Smooth muscle cell of the brain vasculature (primary cell): ENCODE measurements at regions not wholly inside any gene's neighbourhood (a gene's known extent, or its start where the extent isn't known, plus 50 kb on each side); places are given as distances from the start of the nearest gene placed in this dataset.

Source experiments
- DNase-seq: peaks from one replicate; pipeline ENCODE4 v3.0.0-alpha.2; 2012; ENCODE audit warnings: low read depth, low spot score

- no peak for DNase-seq
These were observed 93.5 kb downstream of the C1orf94 start for GRCh38 chr1:34270181-34270580.

- DNase-seq, result no peak
These were observed 95.4 kb downstream of the C1orf94 start for GRCh38 chr1:34272152-34272551.

GRCh38 chr1:34275150-34275549, 98.4 kb downstream of the C1orf94 start:
- no peak for DNase-seq

- no peak for DNase-seq
These were observed 99.9 kb downstream of the C1orf94 start for GRCh38 chr1:34276606-34277005.

- DNase-seq, result no peak
These were observed 100.4 kb downstream of the C1orf94 start for GRCh38 chr1:34277150-34277549.

GRCh38 chr1:34278211-34278610, 101.5 kb downstream of the C1orf94 start:
- DNase-seq, result no peak

GRCh38 chr1:34279971-34280370, 103.3 kb downstream of the C1orf94 start:
- no peak for DNase-seq

- DNase-seq, result no peak
These were observed 103.8 kb downstream of the C1orf94 start for GRCh38 chr1:34280509-34280908.

GRCh38 chr1:34283142-34283541, 106.4 kb downstream of the C1orf94 start:
- DNase-seq, result no peak

- no peak for DNase-seq
These were observed 109.8 kb downstream of the C1orf94 start for GRCh38 chr1:34286511-34286910.

- DNase-seq, result no peak
These were observed 114.1 kb downstream of the C1orf94 start for GRCh38 chr1:34290831-34291230.

- no peak for DNase-seq
These were observed 115.8 kb downstream of the C1orf94 start for GRCh38 chr1:34292472-34292871.

GRCh38 chr1:34296059-34296458, 119.4 kb downstream of the C1orf94 start:
- DNase-seq, result no peak

- DNase-seq, result no peak
These were observed 126.1 kb downstream of the C1orf94 start for GRCh38 chr1:34302798-34303197.

GRCh38 chr1:34303218-34303617, 126.5 kb downstream of the C1orf94 start:
- DNase-seq, result no peak

GRCh38 chr1:34306568-34306967, 129.9 kb downstream of the C1orf94 start:
- DNase-seq, result no peak

- DNase-seq, result no peak
These were observed 135.7 kb downstream of the C1orf94 start for GRCh38 chr1:34312359-34312758.

- no peak for DNase-seq
These were observed 139.3 kb downstream of the C1orf94 start for GRCh38 chr1:34315974-34316373.

GRCh38 chr1:34316773-34317172, 140.1 kb downstream of the C1orf94 start:
- no peak for DNase-seq

- no peak for DNase-seq
These were observed 142.5 kb downstream of the C1orf94 start for GRCh38 chr1:34319218-34319617.

GRCh38 chr1:34320053-34320669, 143.5 kb downstream of the C1orf94 start:
- DNase-seq, result no peak

- no peak for DNase-seq
These were observed 146.3 kb downstream of the C1orf94 start for GRCh38 chr1:34322969-34323368.

- DNase-seq, result no peak
These were observed 148.3 kb downstream of the C1orf94 start for GRCh38 chr1:34324879-34325440.

GRCh38 chr1:34328281-34328799, 151.6 kb downstream of the C1orf94 start:
- DNase-seq, result no peak
